ENCODE measurements at regions not wholly inside any gene's neighbourhood (a gene's known extent, or its start where the extent isn't known, plus 50 kb on each side); places are given as distances from the start of the nearest gene placed in this dataset.

DNA sequence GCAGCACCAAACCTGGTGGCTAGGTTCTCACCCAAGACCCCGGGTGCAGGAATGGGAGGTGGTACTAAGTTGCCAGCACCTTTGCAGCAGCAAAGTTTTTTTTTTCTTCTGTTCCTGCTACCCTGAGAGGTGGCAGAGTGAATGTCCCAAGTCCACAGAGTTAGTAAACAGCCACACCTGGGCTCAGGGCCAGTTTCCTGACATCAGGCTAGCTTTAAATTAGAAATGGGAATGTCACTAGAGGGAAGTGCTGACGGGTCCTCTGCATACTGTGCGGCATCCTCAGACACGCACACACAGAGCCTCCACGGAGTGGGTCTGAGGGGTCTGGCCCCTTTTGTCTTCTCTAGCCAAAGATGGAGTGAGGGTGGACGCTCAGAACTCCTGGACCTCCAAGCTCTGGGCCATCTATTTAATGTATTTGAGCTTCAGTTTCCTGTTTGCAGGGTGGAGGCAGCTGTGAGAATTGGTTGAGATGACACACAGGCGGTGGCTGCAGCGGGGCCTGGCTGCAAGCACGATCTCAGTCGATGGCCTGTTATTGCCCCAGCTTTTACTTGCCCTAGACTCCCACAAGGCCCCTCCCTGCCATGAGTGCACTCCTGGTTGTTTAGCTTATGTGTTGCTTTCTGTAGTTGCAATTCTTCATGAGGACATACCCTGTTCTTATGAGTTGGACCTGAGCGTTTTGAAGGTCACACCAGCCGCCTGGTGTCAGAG, 751.4 kb upstream of the HS6ST1 start:
- H3K27me3 ChIP-seq (ENCODE audit: low read length) = no peaks in the 10 kb centered on the region
- no peaks in the 10 kb centered on the region for H3K79me2 ChIP-seq (ENCODE audit: insufficient read depth, low read length)
- H3F3A ChIP-seq (ENCODE audit: insufficient read depth) = no peaks in the 10 kb centered on the region
- no peak overlapping the region for H3K4me3 ChIP-seq (ENCODE audit: insufficient read depth, low read length, poor library complexity, severe bottlenecking)
- no peaks in the 10 kb centered on the region for H3K9me2 ChIP-seq (replicated peaks; ENCODE audit: insufficient read depth, low read length)
- H3K27ac ChIP-seq (ENCODE audit: low read depth, low read length) = no peak overlapping the region
- H3K9me3 ChIP-seq (ENCODE audit: insufficient read depth, low read length) = no peaks in the 10 kb centered on the region
- H4K20me1 ChIP-seq (ENCODE audit: low read depth, low read length) = no peaks in the 10 kb centered on the region
- H3K36me3 ChIP-seq (ENCODE audit: low read length) = no peaks in the 10 kb centered on the region
- H3K9ac ChIP-seq (ENCODE audit: low read length) = no peak overlapping the region
- no peak for TF ChIP-seq EZH2phosphoT487 (conservative IDR thresholded peaks at IDR 0.05; ENCODE audit: low read length)
- TF ChIP-seq, protein P1, sequence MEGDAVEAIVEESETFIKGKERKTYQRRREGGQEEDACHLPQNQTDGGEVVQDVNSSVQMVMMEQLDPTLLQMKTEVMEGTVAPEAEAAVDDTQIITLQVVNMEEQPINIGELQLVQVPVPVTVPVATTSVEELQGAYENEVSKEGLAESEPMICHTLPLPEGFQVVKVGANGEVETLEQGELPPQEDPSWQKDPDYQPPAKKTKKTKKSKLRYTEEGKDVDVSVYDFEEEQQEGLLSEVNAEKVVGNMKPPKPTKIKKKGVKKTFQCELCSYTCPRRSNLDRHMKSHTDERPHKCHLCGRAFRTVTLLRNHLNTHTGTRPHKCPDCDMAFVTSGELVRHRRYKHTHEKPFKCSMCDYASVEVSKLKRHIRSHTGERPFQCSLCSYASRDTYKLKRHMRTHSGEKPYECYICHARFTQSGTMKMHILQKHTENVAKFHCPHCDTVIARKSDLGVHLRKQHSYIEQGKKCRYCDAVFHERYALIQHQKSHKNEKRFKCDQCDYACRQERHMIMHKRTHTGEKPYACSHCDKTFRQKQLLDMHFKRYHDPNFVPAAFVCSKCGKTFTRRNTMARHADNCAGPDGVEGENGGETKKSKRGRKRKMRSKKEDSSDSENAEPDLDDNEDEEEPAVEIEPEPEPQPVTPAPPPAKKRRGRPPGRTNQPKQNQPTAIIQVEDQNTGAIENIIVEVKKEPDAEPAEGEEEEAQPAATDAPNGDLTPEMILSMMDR (IDR thresholded peaks at IDR 0.05; ENCODE audit: insufficient read depth, low read length, poor library complexity, severe bottlenecking) = no peak
- no peak overlapping the region for H2AFZ ChIP-seq (ENCODE audit: low read depth, low read length, severe bottlenecking)
- no peak overlapping the region for H3K4me2 ChIP-seq (ENCODE audit: low read depth, low read length, poor library complexity, severe bottlenecking)

GRCh38 chr2:129070663-129071062, 752.0 kb upstream of the HS6ST1 start:
- Histone ChIP-seq H3K36me3 (ENCODE audit: low read length) (no peaks in the 10 kb centered on the region), H3K79me2 (ENCODE audit: insufficient read depth, low read length) (no peaks in the 10 kb centered on the region), H3K4me2 (ENCODE audit: low read depth, low read length, poor library complexity, severe bottlenecking) (no peak overlapping the region), H3K27ac (ENCODE audit: low read depth, low read length) (no peak overlapping the region), H3K4me3 (ENCODE audit: insufficient read depth, low read length, poor library complexity, severe bottlenecking) (no peak overlapping the region), H3K9me3 (ENCODE audit: insufficient read depth, low read length) (no peaks in the 10 kb centered on the region), H2AFZ (ENCODE audit: low read depth, low read length, severe bottlenecking) (no peak overlapping the region), H3K27me3 (ENCODE audit: low read length) (no peaks in the 10 kb centered on the region), H3F3A (ENCODE audit: insufficient read depth) (no peaks in the 10 kb centered on the region), H3K9ac (ENCODE audit: low read length) (no peak overlapping the region), H3K9me2 (replicated peaks; ENCODE audit: insufficient read depth, low read length) (no peaks in the 10 kb centered on the region), H4K20me1 (ENCODE audit: low read depth, low read length) (no peaks in the 10 kb centered on the region)
- TF ChIP-seq, protein P1 (IDR thresholded peaks at IDR 0.05; ENCODE audit: insufficient read depth, low read length, poor library complexity, severe bottlenecking) = no peak
- no peak for TF ChIP-seq EZH2phosphoT487 (conservative IDR thresholded peaks at IDR 0.05; ENCODE audit: low read length)

- no peak for TF ChIP-seq EZH2phosphoT487 (conservative IDR thresholded peaks at IDR 0.05; ENCODE audit: low read length)
- TF ChIP-seq, protein P1 (IDR thresholded peaks at IDR 0.05; ENCODE audit: insufficient read depth, low read length, poor library complexity, severe bottlenecking) = no peak
- Histone ChIP-seq H2AFZ (ENCODE audit: low read depth, low read length, severe bottlenecking) (no peak overlapping the region), H3K9me3 (ENCODE audit: insufficient read depth, low read length) (no peaks in the 10 kb centered on the region), H4K20me1 (ENCODE audit: low read depth, low read length) (no peaks in the 10 kb centered on the region), H3K4me3 (ENCODE audit: insufficient read depth, low read length, poor library complexity, severe bottlenecking) (no peak overlapping the region), H3K79me2 (ENCODE audit: insufficient read depth, low read length) (no peaks in the 10 kb centered on the region), H3K27ac (ENCODE audit: low read depth, low read length) (no peak overlapping the region), H3K9me2 (replicated peaks; ENCODE audit: insufficient read depth, low read length) (no peaks in the 10 kb centered on the region), H3K9ac (ENCODE audit: low read length) (no peak overlapping the region), H3K4me2 (ENCODE audit: low read depth, low read length, poor library complexity, severe bottlenecking) (no peak overlapping the region), H3K27me3 (ENCODE audit: low read length) (no peaks in the 10 kb centered on the region), H3F3A (ENCODE audit: insufficient read depth) (no peaks in the 10 kb centered on the region), H3K36me3 (ENCODE audit: low read length) (no peaks in the 10 kb centered on the region)
Measured at GRCh38 chr2:129071531-129071930, 752.9 kb upstream of the HS6ST1 start.
